CD1c-positive myeloid dendritic cell (primary cell): ENCODE measurements at regions not wholly inside any gene's neighbourhood (a gene's known extent, or its start where the extent isn't known, plus 50 kb on each side); places are given as distances from the start of the nearest gene placed in this dataset.

ENCODE experiments used
- DNase-seq: peaks from one replicate; pipeline ENCODE4 v3.0.0-alpha.2; 2016; ENCODE audit errors: extremely low spot score

DNA sequence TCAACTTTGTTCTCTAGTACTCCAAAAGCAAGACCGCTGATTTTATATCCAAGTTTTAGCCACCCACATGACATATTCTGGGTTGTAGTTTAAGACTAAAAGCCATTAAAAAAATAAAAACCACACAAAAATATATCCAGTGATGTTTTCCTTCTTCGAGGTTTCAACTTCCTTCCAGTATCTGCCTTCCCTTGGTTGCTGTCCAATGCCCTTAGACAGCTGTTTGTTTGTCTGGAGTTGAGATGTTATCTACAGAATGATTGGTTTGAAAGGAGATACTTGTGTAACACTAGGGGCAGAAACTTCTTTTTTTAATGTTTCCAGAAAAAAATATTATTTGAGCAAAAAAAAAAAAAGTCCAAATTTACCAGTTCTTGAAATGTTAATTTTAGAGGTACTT, 591.5 kb upstream of the PCDH9 start:
- no peak for DNase-seq

DNA sequence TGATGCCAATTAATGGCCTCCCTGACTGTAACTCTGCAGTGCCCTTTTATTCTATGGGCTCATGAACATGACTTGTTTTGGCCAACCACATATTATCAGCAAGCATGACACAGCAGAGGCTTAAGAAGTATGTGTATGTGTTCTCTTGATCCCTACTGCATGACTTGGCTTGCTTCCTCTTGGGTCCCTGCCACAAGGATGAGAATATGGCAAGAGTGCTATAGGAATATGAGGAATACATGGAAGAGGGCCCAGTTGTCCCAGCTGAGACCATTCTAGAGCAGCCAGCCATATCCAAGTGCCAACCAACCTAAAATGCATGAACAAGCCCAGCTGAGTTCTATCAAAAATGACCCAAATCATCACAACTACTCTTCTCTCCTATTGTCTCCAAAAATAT, 576.7 kb upstream of the PCDH9 start:
- DNase-seq = no peak

DNA sequence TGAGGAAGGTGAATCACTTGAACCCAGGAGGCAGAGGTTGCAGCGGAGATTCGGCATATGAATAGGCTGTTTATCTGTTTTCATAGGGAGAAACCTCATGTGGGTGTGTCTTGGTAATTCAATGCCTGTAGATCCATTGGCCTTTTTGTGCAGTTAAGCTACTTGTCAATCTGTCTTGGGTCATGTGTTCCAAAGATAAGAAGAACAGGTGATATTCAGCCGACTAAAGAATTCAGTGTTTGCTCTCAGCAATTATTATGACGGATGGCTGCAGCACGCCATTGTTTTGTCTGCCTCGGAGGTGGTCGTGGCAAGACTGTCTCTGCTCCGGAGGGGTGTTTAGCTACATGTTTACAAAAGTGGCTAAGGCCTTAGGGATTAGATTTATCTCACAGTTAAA, 573.0 kb upstream of the PCDH9 start:
- DNase-seq = no peak

DNA sequence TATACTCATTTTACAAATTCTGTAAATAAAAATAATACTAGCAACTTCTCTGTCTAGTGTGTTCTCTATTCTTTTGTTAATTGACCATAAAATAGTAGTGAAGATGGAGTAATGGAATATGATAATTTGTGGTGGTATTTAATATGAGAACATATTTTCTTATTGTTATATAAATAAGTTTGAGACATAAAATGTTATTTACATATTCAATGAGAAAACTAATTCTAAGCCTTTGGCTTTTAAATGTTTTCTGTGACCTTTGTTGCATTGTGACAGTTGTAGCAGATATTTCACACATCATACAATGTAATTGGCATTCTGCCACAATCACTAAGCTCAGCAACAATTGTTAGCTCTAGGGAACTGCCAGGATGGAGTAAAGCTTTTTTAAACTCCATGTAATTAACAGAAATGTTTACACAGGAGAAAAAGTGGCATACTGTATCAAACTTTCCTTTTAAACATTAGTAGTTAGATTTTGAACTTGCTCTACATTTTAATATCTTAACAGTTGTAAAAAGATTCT, 562.1 kb upstream of the PCDH9 start:
- DNase-seq = no peak

DNA sequence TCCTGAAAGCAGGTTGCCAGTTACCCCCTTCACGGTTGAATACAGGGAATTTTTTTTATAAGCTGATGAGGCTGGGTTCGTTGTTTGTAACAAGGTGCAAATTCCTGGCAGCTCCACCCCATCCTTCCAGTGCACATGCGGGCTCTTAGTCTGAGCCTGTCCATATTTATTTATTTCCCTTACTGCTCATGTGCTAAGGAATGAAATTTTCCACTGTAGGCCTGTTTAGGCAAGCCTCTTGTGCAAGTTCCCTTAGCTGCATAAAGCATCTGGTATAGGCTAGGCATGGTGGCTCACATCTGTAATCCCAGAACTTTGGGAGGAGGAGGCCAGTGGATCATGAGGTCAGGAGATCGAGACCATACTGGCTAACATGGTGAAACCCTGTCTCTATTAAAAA, 560.9 kb upstream of the PCDH9 start:
- DNase-seq = no peak

DNA sequence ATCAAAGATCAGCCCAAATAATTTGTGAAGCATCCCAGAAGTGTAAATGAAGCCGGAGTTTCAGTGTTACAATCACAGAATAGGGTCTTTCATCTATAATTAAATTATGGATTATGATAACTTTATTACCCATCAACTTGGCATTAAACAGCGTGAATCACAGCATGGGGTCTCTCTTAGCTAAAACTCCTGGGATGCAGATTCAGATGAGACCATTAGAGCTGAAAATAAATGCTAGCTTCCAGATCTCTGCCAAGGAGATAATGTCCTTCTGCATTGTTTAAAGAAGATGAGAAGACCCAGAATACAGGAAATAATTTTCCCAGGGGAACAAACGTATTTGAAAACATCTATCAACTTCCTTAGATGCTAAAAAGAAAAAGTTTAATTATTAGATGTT, 546.0 kb upstream of the PCDH9 start:
- DNase-seq = no peak

DNA sequence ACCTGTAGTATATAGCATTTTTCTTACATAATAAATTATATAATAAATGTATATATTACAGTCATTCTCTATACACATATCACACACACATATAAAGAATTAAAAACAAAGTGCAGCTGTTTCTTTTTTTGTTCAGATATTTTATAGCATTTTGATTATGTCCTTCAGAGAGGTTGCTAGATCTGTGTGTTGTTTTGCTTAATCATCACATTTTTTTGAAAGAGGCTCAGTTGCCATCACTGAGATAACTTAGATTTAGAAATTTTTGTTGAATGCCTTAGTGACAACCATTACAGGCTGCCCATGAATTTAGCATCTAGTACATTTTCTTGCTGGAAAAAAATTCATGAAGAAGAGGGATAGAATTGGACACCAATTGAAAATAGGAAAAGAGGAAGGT, 545.2 kb upstream of the PCDH9 start:
- no peak for DNase-seq

DNA sequence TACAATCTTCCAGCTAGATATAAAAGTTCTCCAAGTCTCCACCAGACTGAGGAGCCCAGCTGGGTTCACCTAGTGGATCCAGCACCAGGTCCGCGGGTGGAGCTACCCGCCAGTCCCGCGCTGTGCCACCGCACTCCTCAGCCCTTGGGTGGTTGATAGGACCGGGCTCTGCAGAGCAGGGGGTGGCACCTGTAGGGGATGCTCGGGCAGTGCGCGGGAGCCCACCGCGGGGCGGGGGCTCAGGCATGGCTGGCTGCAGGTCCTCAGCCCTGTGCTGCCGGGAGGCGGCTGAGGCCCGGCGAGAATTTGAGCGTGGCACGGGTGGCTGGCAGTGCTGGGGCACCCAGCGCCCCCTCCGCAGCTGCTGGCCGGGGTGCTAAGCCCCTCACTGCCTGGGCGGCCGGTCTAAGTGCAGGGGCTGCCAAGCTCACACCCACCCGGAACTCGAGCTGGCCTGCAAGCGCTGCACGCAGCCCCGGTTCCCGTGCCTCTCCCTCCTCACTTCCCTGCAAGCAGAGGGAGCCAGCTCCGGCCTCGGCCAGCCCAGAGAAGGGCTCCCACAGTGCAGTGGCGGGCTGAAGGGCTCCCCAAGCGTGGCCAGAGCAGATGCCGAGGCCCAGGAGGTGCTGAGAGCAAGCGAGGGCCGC, 542.8 kb upstream of the PCDH9 start:
- no peak for DNase-seq

DNA sequence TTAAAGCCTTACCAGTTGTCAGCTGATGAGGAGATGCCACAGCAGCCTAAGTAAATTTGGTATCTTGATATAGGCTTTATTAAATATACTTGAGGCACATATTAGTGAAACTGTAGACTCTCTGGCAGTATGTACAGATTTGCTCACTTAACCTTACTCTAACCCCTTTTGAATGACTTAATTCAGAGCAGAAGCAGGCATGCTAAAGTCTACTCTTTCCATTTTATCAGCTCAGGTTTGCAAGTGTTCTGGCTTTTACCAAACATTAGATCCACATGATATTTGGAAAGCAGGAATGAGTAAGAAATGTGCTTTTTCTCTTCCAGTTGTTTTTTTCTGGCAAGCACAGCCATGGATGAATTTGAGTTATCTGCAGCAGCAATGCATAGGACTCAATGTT, 541.0 kb upstream of the PCDH9 start:
- no peak for DNase-seq

DNA sequence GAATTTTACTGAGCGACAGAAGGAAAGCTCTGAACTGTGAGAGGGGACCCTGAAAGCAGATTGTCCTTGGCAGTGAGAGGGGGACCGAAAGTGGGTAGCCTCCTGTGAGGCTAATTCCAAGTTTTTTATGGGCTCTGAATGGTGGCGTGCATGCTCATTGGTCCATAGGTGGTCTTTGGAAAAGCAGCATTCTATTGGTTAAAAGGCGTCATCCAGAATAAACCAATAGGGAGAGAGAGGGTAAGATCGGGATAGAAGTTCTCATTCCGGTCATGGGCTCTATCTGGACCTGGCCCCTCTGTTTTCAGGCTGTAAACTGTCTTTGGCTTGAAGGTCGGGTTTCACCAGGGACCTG, 539.8 kb upstream of the PCDH9 start:
- no peak for DNase-seq

DNA sequence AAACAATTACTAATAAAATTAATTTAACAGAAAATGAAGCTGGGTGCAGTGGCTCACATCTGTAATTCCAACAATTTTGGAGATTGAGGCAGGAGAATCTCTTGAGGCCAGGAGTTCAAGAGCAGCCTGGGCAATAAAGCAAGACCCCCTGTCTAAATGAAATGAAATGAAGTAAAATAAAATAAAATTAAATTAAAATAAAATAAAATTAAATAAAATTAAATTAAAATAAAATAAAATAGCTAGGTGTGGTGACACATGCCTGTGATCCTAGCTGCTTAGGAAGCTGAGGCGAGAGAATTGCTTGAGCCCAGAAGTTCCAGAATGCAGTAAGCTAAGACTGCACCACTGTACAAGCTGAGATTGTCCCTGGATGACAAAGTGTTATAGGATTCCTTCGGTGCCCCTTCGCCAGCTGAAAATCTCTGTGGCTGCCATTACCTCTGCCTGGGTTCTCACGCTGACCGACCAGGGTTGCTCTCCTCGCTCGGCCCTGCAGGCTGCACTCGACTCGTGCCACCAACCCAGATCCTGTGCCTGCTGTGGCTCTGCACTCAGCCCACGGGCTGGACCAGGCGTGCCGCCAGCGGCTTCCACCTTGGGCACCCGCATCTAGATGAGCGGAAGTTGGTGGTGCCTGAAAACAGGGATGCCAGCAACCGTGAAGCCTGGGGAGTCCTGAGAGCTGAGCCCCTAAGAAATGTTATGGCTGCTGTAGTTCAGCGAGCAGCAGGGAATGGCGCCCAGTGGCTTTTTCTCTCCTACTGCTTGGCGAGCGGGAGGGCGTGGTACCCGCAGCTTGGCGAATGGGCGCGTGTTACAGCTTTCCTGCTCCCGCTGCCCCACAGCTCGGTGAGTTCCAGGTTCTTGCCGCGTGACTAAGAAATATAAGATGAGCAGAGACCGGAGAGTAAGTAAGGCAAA, 539.2 kb upstream of the PCDH9 start:
- DNase-seq = no peak

DNA sequence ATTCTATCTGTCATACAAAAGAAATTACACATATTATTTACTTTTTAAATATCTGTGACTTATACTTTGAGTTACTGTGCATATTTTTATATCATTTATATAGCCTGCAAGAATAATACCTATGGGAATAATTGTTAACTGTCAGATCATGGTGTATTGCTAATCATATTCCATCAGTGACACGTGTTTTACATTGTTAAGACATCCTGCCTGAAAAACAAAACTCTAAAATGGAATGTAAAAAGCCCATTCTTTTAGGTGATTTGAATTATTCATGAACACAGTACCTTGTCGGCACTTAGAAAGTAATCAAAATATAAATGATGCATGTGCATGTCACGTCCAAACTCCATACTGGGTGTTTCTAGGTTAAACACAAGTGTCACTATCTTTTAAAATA, 533.8 kb upstream of the PCDH9 start:
- no peak for DNase-seq

DNA sequence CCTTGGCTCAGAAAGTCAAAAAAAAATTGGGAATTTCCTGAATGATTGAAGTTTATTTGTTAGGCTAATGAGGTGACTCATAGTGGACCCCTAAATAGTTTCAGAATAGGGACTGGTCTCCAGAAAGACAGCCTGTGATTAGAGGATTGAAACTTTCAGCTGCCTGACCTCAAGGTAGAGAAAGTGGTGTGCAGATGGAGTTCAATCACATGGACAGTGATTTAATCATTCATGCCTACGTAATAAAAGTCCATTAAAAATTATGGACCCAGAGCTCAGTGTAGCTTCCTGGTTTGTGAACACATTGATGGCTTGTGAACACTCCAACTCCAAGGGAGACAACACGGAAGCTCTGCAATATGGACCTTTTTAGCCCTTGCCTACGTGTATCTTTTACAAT, 533.2 kb upstream of the PCDH9 start:
- no peak for DNase-seq

DNA sequence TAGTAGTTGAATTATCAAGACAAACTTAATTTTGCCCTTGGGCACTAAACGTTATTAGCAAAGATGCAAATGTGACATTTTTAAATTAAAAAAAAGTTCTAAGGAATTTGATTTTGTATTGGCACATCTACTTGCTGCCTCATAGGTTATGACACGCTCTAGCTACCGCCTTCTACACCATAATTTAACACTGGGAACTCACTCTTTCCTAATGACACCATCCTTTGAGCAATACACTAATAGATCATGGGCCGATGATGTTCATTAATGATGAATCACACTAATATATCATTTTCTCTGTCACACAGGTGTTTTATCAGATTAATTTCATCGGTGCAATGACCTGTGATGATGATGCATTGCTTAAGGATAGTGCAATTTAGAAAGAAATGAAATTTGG, 528.8 kb upstream of the PCDH9 start:
- DNase-seq = no peak

DNA sequence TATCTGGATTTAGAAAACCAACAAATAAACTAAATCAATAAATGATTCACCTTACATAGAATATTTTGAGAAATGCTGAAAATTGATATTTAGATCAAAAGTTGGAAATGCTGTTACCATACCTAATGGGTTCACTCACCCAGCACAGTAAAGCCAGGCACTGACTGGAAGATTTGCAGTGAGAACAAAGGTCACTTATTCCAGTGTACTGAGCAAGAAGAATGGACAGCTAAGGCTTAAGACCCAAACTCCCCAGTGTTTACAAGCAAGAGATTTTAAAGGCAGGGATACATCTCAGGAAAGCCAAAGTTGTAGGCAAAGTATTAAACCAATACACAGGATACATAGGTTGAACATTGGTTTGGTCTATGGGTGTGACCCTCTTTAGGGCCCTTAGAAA, 523.9 kb upstream of the PCDH9 start:
- no peak for DNase-seq

DNA sequence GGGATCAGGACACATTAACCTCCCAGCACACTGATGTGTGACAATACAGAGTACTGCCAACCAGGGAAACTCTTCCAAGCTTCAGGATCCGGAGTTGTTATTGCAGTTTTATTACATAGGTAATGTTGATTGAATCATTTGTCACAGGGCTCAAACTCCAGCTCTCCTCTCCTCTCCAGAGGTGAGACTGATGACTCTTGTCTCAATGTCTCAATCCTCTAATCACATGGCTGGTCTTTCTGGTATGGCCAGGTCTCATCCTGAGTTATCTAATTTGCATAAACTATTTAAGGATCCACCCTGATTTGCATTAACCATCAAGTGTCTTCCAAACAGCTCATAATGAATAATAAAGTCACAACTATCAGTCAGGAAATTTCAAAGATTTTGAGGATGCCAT, 522.6 kb upstream of the PCDH9 start:
- DNase-seq = no peak

DNA sequence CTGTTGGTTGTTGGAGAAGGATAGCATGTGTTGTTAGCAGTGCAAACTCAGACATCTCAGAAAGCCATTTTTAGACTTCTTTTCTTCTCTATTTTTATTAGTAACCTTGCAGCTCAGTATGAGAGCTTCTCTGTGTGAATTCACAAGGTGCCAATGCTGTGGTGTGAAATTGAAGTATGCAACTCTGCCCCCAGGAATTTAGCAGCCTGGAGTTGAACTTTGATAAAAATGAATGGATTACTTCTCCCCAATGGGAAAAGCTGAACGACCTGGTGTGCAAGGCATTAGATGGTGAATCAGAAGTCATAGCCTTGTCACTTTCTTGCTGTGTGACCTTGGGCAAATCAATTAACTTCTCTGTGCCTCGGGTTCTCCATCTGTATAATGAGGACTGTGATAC, 512.3 kb upstream of the PCDH9 start:
- DNase-seq = no peak

DNA sequence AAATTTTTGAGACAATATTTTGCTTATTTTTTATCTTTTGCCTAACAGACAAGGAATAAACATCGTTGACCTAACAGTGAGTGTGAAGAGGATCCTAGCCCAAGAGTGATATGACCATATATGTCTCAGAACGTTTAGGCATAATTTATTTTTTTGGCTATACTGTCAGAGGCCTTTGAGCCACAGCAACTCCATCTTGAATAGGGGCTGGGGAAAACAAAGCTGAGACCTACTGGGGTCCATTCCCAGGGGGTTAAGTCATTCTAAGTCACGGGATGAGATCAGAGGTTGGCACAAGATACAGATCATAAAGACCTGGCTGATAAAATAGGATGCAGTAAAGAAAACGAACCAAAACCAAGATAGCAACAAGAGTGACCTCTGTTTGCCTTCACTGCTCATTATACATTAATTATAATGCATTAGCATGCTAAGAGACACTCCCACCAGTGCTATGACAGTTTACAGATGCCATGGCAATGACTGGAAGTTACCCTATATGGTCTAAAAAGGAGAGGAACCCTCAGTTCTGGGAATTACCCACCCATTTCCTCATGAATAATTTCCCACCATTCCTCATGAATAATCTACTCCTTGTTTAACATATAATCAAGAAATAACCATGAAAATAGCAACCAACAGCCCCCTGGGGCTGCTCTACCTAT, 510.9 kb upstream of the PCDH9 start:
- DNase-seq = no peak

DNA sequence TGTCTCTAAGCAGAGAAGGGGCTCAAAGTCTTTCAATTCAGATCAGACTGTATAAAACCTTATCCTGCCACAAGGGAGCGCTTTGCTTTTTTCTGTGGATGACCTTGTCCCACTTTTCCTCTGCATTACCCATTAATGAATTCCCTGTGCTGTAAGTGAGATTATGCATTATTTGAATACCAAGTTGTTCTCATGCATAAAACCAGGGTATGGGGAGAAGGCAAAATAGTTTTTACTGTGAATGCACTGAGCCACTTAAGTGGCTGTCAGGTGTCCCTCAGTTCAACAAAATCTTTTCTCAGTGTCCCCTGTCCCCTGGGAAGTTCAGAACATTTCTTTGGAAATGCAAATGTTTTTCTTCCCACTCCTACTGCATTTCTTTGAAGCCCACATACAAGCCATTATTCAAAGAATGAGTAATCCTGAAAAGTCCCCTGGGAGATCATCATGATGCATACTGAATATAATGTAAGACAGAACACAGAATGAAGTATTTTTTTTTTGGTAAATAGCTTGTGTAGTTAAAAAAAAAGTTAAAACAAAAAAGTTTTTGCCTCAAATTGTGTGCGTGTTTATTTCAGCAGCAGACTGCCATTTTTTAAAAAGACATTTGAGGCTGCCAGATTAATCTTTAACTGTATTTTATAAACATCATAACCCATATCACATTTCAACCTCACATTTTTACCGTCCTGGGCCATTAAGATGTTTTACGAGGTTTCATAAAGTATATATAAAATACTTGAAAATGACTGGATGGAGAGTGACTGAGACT, 506.7 kb upstream of the PCDH9 start:
- DNase-seq = no peak

DNA sequence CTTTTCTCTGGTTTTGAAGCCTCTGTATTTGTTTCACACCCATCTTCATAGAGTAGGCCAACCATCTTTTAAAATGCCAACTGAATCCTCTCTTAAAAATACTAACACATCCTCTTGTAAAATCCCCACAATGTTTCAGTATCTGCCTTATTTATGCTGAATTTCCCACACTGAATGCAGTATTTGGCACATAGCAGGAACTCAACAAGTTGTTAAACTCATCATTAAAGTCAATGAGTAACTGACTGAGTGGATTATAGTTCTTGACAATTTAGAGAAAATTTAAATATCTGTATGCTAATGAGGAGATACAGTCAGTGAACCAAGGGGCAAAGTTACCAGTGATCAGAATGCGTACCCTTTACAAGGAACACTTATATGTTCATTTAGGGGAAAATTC, 505.5 kb upstream of the PCDH9 start:
- DNase-seq = no peak

DNA sequence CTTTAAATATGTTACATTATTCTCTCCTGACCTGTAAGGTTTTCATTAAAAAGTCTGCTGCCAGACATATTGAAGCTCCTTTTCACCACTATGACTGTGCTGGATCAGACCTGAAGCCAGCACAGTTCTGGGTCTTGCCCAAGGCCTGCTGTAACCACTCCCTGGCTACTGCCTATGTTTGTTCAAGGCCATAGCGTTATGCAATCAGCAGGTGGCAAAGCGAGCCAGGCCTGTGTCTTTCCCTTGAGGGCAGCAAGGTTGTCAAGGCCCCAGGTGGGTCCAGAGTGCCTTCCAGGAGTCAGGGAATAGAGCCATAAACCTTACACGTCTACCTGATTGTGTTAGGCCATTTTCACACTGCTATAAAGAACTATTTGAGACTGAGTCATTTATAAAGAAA, 496.8 kb upstream of the PCDH9 start:
- DNase-seq = no peak

DNA sequence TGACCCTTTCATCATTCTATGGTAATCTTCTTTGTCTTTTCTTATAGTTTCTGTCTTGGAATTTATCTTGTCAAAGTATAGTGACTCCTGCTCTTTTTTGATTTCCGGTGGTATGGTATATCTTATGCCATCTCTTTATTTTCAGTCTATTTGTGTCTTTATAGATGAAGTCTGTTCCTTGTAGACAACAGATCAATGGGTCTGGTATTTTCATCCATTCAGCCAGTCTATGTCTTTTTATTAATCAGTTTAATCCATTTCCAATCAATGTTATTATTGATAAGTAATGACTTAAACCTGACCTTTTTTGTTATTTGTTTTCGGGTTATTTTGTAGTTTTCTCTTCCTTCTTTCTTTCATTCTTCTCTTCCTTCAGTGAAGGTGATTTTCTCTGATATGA, 495.9 kb upstream of the PCDH9 start:
- no peak for DNase-seq
